Jurkat, Clone E6-1 (cell line): ENCODE measurements at regions not wholly inside any gene's neighbourhood (a gene's known extent, or its start where the extent isn't known, plus 50 kb on each side); places are given as distances from the start of the nearest gene placed in this dataset.
"Not testable (repeated sequence)": the region's sequence is repeated elsewhere in the genome, so short reads cannot be mapped to it uniquely, and the experiment has no call there.

Source experiments
- DNase-seq: peaks from one replicate; pipeline ENCODE4 v3.0.0-alpha.2; 2011; ENCODE audit warnings: low read depth, low spot score
- H3K4me3 ChIP-seq: 2 replicates; pipeline ENCODE4 v1.5.1; 2011; ENCODE audit warnings: mild to moderate bottlenecking, low read length, control low read depth, moderate library complexity

- no peak overlapping the region for H3K4me3 ChIP-seq
- DNase-seq: no peak
These were observed 167.9 kb downstream of the TRIM43 start for GRCh38 chr2:95759481-95760246.

DNA sequence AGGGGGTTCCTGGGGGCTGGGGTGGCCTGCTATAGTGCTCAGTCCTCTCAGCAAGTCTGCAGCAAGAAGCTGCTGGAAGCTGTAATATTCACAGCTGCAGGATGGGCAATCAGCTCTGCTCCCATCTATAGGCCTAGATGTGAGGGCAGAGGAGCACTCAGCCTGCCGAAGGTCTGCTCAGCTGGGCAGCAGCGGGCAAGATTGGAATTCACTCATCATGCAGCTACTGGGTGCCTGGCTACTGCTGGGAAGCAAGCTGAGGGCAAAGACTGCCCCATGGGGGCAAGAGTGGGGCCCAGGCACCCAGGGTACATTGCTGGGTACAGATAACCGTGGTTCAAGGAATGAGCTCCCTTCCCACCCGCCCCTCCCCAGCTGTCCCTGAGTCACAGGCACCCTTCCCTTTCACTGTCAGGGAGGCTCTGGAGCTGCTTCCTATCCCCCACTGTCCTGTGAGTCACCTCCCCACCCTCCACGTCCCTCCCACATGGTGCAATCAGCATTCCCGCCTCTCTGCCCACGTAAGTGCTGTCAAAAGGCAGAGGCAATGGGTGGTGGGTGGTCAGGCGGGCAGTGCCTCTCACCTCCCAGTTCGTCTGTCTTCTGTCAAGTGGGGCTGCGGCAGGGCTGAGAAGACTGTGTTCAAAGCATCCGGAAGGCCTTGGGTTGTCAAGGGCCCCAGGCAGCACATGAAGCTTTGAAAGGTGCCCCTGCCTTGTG, 169.2 kb downstream of the TRIM43 start:
- no peak overlapping the region for H3K4me3 ChIP-seq
- no peak for DNase-seq

- no peak for DNase-seq
- H3K4me3 ChIP-seq: no peak overlapping the region
These were observed 169.8 kb downstream of the TRIM43 start for GRCh38 chr2:95761556-95761955.

GRCh38 chr2:95762023-95763021, 170.5 kb downstream of the TRIM43 start:
- H3K4me3 ChIP-seq, DNase-seq: not testable (repeated sequence)

DNA sequence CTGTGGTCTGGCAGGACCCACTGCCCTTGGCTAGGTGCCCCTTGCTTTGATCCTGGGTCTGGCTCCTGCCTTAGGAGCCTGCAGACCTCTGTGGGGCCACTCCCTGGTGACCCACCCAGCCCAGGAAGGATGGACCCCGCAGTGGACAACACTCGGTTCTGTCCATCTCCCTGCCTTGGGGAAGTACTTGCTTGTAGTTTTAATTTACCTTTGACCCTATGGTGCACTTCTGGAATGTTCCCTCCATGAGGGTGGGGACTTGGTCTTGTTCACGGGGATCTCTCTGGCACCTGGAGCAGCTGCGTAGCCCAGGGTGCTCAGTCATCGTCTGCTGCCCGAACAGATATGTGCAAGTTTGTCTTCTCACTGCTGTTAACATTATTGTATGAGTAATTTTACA, 171.3 kb downstream of the TRIM43 start:
- not testable (repeated sequence) for H3K4me3 ChIP-seq, DNase-seq

GRCh38 chr2:95764966-95765365, 173.2 kb downstream of the TRIM43 start:
- DNase-seq, H3K4me3 ChIP-seq: not testable (repeated sequence)

DNA sequence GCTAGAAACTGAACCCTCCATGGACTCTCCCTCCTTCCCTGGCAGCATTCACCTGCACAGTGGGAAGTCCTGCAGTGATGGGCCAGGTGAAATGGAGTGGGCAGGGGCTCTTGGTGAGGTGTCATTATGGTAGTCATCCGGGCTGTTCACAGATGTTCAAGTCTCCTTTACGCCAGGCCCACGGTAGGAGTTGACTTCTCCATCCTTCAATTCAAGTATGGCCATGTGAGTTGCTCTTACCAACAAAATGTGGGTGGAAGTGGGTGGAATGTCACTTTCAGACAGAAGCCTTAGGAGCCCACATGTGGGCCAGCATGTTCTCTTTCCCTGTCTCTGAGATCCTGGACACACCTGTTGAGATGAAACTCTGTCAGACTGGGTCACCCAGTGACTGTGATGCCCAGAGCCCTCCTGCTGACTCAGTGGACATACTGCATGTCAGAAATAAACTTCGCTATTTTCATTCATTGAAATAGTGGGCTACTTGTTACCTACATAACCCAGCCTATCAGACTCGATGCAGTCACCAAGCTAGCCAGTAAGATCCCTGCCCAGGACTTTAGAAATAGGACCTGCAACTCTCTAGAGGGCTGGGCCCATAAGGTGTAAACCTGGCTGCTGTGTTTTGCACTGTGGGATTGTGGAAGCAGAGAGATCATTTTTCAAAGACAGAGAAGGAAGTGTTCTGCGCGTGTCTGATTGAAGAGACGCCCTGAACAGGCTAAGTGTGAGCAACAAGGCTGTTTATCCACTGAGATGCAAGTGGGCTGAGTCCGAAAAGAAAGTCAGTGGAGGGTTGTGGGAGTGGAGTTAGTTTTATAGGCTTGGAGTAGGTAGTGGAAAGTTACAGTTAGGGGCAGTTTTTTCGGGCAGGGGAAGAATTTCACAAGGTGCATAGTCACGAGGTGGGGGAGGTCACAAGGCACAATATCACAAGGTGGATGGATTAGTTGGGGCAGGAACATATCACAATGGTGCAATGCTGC, 174.4 kb downstream of the TRIM43 start:
- H3K4me3 ChIP-seq, DNase-seq: not testable (repeated sequence)

DNA sequence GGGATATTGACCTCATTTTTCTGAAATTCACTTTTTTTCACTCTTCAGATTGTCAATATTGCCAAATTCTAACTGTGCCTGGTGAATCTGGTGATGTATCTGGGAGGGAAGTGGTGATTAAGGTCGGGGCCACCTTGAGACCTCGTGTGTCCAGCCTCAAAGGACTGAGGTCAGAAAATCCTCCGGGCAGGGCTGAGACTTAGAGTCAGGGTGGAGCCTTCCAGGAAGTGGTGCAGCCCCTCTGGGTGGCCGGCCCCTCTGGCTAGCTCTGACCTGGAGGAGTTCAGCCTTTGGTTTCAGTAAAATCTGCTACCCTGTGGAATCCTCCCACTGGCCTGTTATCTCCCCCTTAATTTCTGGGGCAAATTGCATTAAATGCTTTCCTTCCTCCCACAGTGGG, 175.7 kb downstream of the TRIM43 start:
- not testable (repeated sequence) for DNase-seq, H3K4me3 ChIP-seq

DNA sequence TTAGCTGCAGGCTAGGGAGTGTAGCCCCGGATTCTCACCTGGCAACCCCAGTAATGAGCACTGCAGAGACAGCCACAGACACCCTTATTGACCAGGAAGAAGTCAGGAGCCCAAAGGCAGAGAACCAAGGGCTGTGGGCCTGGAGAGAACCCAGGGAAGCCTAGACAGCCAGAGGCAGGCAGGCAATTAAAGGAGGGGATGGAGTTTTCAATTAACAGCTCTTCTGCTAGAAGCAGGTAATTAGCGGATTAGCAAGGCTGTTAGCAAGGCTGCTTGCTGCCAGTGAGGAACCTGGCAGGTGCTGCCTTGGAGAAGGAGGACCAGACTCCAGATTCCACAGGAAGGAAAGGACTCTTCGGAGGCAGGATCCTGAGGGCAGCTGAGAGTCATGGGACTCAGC, 176.1 kb downstream of the TRIM43 start:
- not testable (repeated sequence) for DNase-seq, H3K4me3 ChIP-seq

DNA sequence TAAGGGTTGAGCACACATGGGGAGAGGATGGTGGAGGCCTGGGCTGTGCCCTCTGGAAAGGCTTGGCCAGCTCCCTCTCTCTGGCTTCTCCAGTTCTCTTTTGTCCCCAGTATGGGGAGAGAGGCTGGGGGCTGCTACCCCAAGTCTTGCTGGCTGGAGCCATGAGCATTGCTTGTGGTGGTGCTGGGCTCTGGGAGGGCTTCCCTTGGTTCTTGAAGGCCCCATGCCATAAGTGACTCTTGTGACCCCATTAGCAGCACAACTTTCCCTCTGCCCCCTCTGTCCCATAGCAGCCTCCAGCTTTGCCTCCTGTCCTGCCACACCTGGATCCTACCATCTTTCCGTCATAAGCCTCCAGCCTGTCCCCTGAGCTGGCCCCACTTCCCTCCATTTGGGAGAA, 177.5 kb downstream of the TRIM43 start:
- not testable (repeated sequence) for H3K4me3 ChIP-seq, DNase-seq

DNA sequence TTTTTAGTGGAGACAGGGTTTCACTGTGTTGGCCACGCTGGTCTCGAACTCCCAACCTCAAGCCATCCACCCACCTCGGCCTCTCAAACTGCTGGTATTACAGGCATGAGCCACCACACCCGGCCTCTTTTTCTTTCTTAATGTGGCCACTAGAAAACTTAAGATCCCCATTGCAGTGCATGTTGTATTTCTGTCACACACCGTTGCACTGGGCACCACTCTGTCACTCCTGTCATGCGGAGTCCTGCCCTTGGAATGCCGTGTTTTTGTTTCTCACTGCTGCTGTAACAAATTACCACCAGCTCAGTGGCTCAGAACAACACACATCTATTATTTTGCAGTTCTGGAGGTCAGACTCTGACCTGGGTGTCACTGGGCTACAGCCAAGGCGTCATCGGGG, 178.9 kb downstream of the TRIM43 start:
- not testable (repeated sequence) for H3K4me3 ChIP-seq, DNase-seq

GRCh38 chr2:95774322-95775192, 182.8 kb downstream of the TRIM43 start:
- DNase-seq, H3K4me3 ChIP-seq: not testable (repeated sequence)

GRCh38 chr2:95775193-95775531, 183.4 kb downstream of the TRIM43 start:
- not testable (repeated sequence) for H3K4me3 ChIP-seq, DNase-seq
